A549 (cell line): ENCODE measurements at regions not wholly inside any gene's neighbourhood (a gene's known extent, or its start where the extent isn't known, plus 50 kb on each side); places are given as distances from the start of the nearest gene placed in this dataset.

ENCODE experiments used
- ATAC-seq, 2 experiments: fragments of 200-7000 bp in 1 of 2; fragments of >200 bp in 1 of 2; cut with Nextera tagmentation in 1 of 2; cut with Tn5 transposase in 1 of 2; 3 replicates each; pipeline versions ENCODE4 v1.8.0 to v1.9.1; 2018 to 2020; ENCODE audit warnings: mild to moderate bottlenecking in 1 of 2, moderate library complexity in 1 of 2
- CTCF ChIA-PET: fragments of 300-600 bp; sonication (Branson Sonifier 250); formaldehyde crosslinking; extraction: SDS; loops from one replicate; lab custom pipeline; 2021; ENCODE audit warnings: antibody characterized with exemption, inconsistent platforms; lab: Yijun Ruan, JAX
- POLR2A ChIA-PET: fragments of 350-600 bp; formaldehyde crosslinking; extraction: SDS; loops from one replicate; lab custom pipeline; 2021; ENCODE audit warnings: antibody characterized with exemption, inconsistent platforms; lab: Yijun Ruan, JAX
- DNase-seq, 2 experiments: peaks; one replicate each; pipeline versions ENCODE4 v3.0.0 to v3.0.0-alpha.2; 2011 to 2016; ENCODE audit warnings: low read depth in 1 of 2, low spot score in 1 of 2
- FAIRE-seq: peaks from 2 replicates; lab custom pipeline; 2011; peaks lifted over from hg19 to GRCh38; lab: Jason Lieb, UNC
- H3K27ac ChIP-seq, 2 experiments: fragments of >200 bp; sonication (Bioruptor Twin); formaldehyde crosslinking; 3 replicates each; pipeline ENCODE4 v1.5.1; 2016 to 2017
- H3K4me1 ChIP-seq: fragments of >200 bp; sonication (Bioruptor Twin); formaldehyde crosslinking; 3 replicates; pipeline ENCODE4 v1.6.1; 2016
- H3K4me2 ChIP-seq: fragments of >200 bp; sonication (Bioruptor Twin); formaldehyde crosslinking; 3 replicates; pipeline ENCODE4 v1.6.1; 2016
- H3K4me3 ChIP-seq: fragments of >200 bp; sonication (Bioruptor Twin); formaldehyde crosslinking; 3 replicates; pipeline ENCODE4 v1.5.1; 2016
- H3K9me3 ChIP-seq: fragments of >200 bp; sonication (Bioruptor Twin); formaldehyde crosslinking; 3 replicates; pipeline ENCODE4 v1.6.1; 2016
- BHLHE40 ChIP-seq: IDR thresholded peaks from 2 replicates; pipeline ENCODE4 v1.6.1; 2012; ENCODE audit warnings: low read depth, low read length, inconsistent platforms
- CBX2 ChIP-seq: fragments of 200-600 bp; sonication (generic); IDR thresholded peaks from 2 replicates; pipeline ENCODE4 v1.6.1; 2016; ENCODE audit warnings: low read depth, mild to moderate bottlenecking, borderline replicate concordance
- CBX8 ChIP-seq: fragments of 200-600 bp; sonication (generic); IDR thresholded peaks from 2 replicates; pipeline ENCODE4 v1.6.1; 2016
- CEBPB ChIP-seq, 2 experiments: fragments of >200 bp in 1 of 2; sonication (Bioruptor Twin) in 1 of 2; formaldehyde crosslinking in 1 of 2; IDR thresholded peaks; 2 replicates each; pipeline ENCODE4 v1.6.1; 2012 to 2016
- CHD4 ChIP-seq: fragments of 200-600 bp; sonication (generic); IDR thresholded peaks from 2 replicates; pipeline ENCODE4 v1.6.1; 2016; ENCODE audit warnings: antibody characterized with exemption, mild to moderate bottlenecking, borderline replicate concordance
- E2F6 ChIP-seq: IDR thresholded peaks from 2 replicates; pipeline ENCODE4 v1.6.1; 2012; ENCODE audit warnings: low read depth, borderline replicate concordance
- EHMT2 ChIP-seq: fragments of 200-600 bp; sonication (generic); IDR thresholded peaks from 2 replicates; pipeline ENCODE4 v1.6.1; 2016; ENCODE audit warnings: antibody characterized with exemption, low read depth, mild to moderate bottlenecking, moderate library complexity
- FOSB ChIP-seq: fragments of 250-450 bp; sonication (Bioruptor Pico); IDR thresholded peaks from 2 replicates; pipeline ENCODE4 v1.5.0; 2020; ENCODE audit warnings: mild to moderate bottlenecking, moderate library complexity
- GATA3 ChIP-seq: IDR thresholded peaks from 2 replicates; pipeline ENCODE4 v1.6.1; 2012; ENCODE audit warnings: borderline replicate concordance
- HDAC2 ChIP-seq: fragments of 200-600 bp; sonication (generic); IDR thresholded peaks from 2 replicates; pipeline ENCODE4 v1.6.1; 2016
- HEYL ChIP-seq: fragments of 250-450 bp; sonication (Bioruptor Pico); IDR thresholded peaks from 2 replicates; pipeline ENCODE4 v1.8.0; 2021; ENCODE audit warnings: mild to moderate bottlenecking, moderate library complexity
- HMGXB4 ChIP-seq: fragments of 250-450 bp; sonication (Bioruptor Pico); IDR thresholded peaks from 2 replicates; pipeline ENCODE4 v1.5.0; 2021; ENCODE audit warnings: mild to moderate bottlenecking, moderate library complexity, borderline replicate concordance
- HOXB5 ChIP-seq: fragments of 250-450 bp; sonication (Bioruptor Pico); IDR thresholded peaks from 2 replicates; pipeline ENCODE4 v1.5.0; 2020; ENCODE audit warnings: mild to moderate bottlenecking, moderate library complexity
- JUN ChIP-seq, 2 experiments: fragments of >200 bp; sonication (Bioruptor Twin); formaldehyde crosslinking; IDR thresholded peaks; 2 replicates in 1 of 2; 3 replicates in 1 of 2; pipeline ENCODE4 v1.6.1; 2016 to 2017
- JUNB ChIP-seq: fragments of >200 bp; sonication (Bioruptor Twin); formaldehyde crosslinking; IDR thresholded peaks from 2 replicates; pipeline ENCODE4 v1.6.1; 2016
- KDM5A ChIP-seq: fragments of 200-600 bp; sonication (generic); IDR thresholded peaks from 2 replicates; pipeline ENCODE4 v1.6.1; 2016; ENCODE audit warnings: antibody characterized with exemption, mild to moderate bottlenecking
- NFE2L2 ChIP-seq: fragments of 150-350 bp; conservative IDR thresholded peaks from 2 replicates; pipeline ENCODE4 v1.6.1; 2014; ENCODE audit warnings: low read length
- RNF2 ChIP-seq: fragments of 200-600 bp; sonication (generic); IDR thresholded peaks from 2 replicates; pipeline ENCODE4 v1.6.1; 2016; ENCODE audit warnings: low read depth, mild to moderate bottlenecking, antibody characterized with exemption, moderate library complexity, borderline replicate concordance
- SREBF2 ChIP-seq: fragments of 450-650 bp; IDR thresholded peaks from 2 replicates; pipeline ENCODE4 v1.6.1; 2014; ENCODE audit warnings: mild to moderate bottlenecking, moderate library complexity
- TFCP2L1 ChIP-seq: fragments of 250-450 bp; sonication (Bioruptor Pico); IDR thresholded peaks from 2 replicates; pipeline ENCODE4 v1.5.0; 2021; ENCODE audit warnings: mild to moderate bottlenecking
- ZC3H11A ChIP-seq: fragments of 450-650 bp; IDR thresholded peaks from 2 replicates; pipeline ENCODE4 v1.6.1; 2014; ENCODE audit warnings: antibody characterized with exemption, mild to moderate bottlenecking
- ZNF302 ChIP-seq: fragments of 250-450 bp; sonication (Bioruptor Pico); IDR thresholded peaks from 2 replicates; pipeline ENCODE4 v1.9.0; 2021; ENCODE audit warnings: inconsistent platforms, mild to moderate bottlenecking, moderate library complexity
- ZSCAN20 ChIP-seq: fragments of 250-450 bp; sonication (Bioruptor Pico); IDR thresholded peaks from 2 replicates; pipeline ENCODE4 v1.8.0; 2022; ENCODE audit warnings: mild to moderate bottlenecking, moderate library complexity
- WGBS: methylation state at CpG from one replicate; pipeline ENCODE4 v1.1.6; 2017; ENCODE audit errors: missing lambda C conversion rate; 5-methylcytosine and 5-hydroxymethylcytosine counted together
- TF ChIP-seq, protein P1 (sequence below): fragments of >200 bp; sonication (Bioruptor Twin); formaldehyde crosslinking; IDR thresholded peaks from 3 replicates; pipeline ENCODE4 v1.5.1; 2016
- TF ChIP-seq, protein P2 (sequence below): IDR thresholded peaks from 2 replicates; pipeline ENCODE4 v1.6.1; 2012
- TF ChIP-seq, protein P3 (sequence below): fragments of >200 bp; sonication (Bioruptor Twin); formaldehyde crosslinking; IDR thresholded peaks from 2 replicates; pipeline ENCODE4 v1.6.1; 2016
- TF ChIP-seq, protein P4 (sequence below): fragments of 450-650 bp; IDR thresholded peaks from 2 replicates; pipeline ENCODE4 v1.6.1; 2014; ENCODE audit warnings: antibody characterized with exemption
- TF ChIP-seq, protein P5 (sequence below): fragments of >200 bp; sonication (Bioruptor Twin); formaldehyde crosslinking; IDR thresholded peaks from 3 replicates; pipeline ENCODE4 v1.6.1; 2016

GRCh38 chr21:27251752-27252151 lies 284.9 kb upstream of the ADAMTS5 start:
- H3K4me1 ChIP-seq, result no peaks in the 10 kb centered on the region
- POLR2A ChIA-PET, result no interaction called here

DNA sequence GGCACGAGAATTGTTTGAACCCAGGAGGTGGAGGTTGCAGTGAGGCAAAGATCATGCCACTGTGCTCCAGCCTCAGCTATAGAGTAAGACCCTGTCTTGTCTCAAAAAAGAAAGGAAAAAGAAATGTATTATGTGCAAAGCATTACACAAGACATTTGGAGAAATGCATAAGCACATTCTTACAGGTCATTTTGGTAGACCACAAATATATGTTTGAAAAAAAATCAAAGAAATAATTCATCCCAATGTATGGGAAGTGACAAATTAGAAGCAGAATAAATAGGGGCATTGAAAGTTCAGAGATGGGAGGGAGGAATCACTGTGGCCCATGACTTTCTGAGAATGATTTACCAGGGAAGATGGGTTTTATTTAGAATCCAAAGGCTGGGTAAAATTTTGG lies 283.5 kb upstream of the ADAMTS5 start:
- DNase-seq (no peak), FAIRE-seq (no peak), ATAC-seq (no peak)
- Histone ChIP-seq H3K4me1 (no peaks in the 10 kb centered on the region), H3K27ac (no peak overlapping the region), H3K9me3 (no peaks in the 10 kb centered on the region), H3K4me2 (no peak overlapping the region), H3K4me3 (no peak overlapping the region)
- ChIA-PET POLR2A (no interaction called here), CTCF (no interaction called here)
- TF ChIP-seq, protein P1, sequence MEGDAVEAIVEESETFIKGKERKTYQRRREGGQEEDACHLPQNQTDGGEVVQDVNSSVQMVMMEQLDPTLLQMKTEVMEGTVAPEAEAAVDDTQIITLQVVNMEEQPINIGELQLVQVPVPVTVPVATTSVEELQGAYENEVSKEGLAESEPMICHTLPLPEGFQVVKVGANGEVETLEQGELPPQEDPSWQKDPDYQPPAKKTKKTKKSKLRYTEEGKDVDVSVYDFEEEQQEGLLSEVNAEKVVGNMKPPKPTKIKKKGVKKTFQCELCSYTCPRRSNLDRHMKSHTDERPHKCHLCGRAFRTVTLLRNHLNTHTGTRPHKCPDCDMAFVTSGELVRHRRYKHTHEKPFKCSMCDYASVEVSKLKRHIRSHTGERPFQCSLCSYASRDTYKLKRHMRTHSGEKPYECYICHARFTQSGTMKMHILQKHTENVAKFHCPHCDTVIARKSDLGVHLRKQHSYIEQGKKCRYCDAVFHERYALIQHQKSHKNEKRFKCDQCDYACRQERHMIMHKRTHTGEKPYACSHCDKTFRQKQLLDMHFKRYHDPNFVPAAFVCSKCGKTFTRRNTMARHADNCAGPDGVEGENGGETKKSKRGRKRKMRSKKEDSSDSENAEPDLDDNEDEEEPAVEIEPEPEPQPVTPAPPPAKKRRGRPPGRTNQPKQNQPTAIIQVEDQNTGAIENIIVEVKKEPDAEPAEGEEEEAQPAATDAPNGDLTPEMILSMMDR, result no peak
- TF ChIP-seq ZNF302 (no peak), NFE2L2 (no peak), HOXB5 (no peak), EHMT2 (no peak), BHLHE40 (no peak), FOSB (no peak), CBX8 (no peak), SREBF2 (no peak), CHD4 (no peak), ZC3H11A (no peak), HEYL (CRISPR knock-in tag) (no peak), GATA3 (no peak), TFCP2L1 (CRISPR knock-in tag) (no peak), CEBPB (IDR thresholded peaks at IDR 0.05) (no peak), KDM5A (no peak), HDAC2 (no peak), CBX2 (no peak)
- TF ChIP-seq, protein P2, sequence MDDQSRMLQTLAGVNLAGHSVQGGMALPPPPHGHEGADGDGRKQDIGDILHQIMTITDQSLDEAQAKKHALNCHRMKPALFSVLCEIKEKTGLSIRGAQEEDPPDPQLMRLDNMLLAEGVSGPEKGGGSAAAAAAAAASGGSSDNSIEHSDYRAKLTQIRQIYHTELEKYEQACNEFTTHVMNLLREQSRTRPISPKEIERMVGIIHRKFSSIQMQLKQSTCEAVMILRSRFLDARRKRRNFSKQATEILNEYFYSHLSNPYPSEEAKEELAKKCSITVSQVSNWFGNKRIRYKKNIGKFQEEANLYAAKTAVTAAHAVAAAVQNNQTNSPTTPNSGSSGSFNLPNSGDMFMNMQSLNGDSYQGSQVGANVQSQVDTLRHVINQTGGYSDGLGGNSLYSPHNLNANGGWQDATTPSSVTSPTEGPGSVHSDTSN, result no peak
- 0% methylated on average over 1 of the region's 1 CpG for WGBS

More at GRCh38 chr21:27251752-27252151, 284.9 kb upstream of the ADAMTS5 start:
- H3K27ac ChIP-seq, result no peak overlapping the region
- CTCF ChIA-PET, result no interaction called here
- DNase-seq (no peak), FAIRE-seq (no peak), ATAC-seq (no peak)
- no peaks in the 10 kb centered on the region for H3K9me3 ChIP-seq
- WGBS, result 1% methylated on average over 2 of the region's 2 CpGs
- H3K4me2 ChIP-seq, result no peak overlapping the region
- TF ChIP-seq SREBF2 (no peak), CBX2 (no peak), HEYL (CRISPR knock-in tag) (no peak), RNF2 (no peak), HMGXB4 (CRISPR knock-in tag) (no peak), ZSCAN20 (CRISPR knock-in tag) (no peak), E2F6 (no peak), JUNB (no peak), JUN (IDR thresholded peaks at IDR 0.05) (no peak)
- TF ChIP-seq, protein P2, result no peak
- TF ChIP-seq, protein P3, sequence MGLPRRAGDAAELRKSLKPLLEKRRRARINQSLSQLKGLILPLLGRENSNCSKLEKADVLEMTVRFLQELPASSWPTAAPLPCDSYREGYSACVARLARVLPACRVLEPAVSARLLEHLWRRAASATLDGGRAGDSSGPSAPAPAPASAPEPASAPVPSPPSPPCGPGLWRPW, result no peak
- TF ChIP-seq, protein P4, sequence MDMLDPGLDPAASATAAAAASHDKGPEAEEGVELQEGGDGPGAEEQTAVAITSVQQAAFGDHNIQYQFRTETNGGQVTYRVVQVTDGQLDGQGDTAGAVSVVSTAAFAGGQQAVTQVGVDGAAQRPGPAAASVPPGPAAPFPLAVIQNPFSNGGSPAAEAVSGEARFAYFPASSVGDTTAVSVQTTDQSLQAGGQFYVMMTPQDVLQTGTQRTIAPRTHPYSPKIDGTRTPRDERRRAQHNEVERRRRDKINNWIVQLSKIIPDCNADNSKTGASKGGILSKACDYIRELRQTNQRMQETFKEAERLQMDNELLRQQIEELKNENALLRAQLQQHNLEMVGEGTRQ, result no peak
- TF ChIP-seq, protein P5, sequence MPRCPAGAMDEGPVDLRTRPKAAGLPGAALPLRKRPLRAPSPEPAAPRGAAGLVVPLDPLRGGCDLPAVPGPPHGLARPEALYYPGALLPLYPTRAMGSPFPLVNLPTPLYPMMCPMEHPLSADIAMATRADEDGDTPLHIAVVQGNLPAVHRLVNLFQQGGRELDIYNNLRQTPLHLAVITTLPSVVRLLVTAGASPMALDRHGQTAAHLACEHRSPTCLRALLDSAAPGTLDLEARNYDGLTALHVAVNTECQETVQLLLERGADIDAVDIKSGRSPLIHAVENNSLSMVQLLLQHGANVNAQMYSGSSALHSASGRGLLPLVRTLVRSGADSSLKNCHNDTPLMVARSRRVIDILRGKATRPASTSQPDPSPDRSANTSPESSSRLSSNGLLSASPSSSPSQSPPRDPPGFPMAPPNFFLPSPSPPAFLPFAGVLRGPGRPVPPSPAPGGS, result no peak
- no peak overlapping the region for H3K4me3 ChIP-seq
